NCI-H1436 treated with DMSO at 0.1 percent for 48 hours (cell line): ENCODE measurements at regions not wholly inside any gene's neighbourhood (a gene's known extent, or its start where the extent isn't known, plus 50 kb on each side); places are given as distances from the start of the nearest gene placed in this dataset.

ENCODE experiments used
- DNase-seq: peaks from one replicate; lab custom pipeline; 2025; lab: John Stamatoyannopoulos, UW

DNA sequence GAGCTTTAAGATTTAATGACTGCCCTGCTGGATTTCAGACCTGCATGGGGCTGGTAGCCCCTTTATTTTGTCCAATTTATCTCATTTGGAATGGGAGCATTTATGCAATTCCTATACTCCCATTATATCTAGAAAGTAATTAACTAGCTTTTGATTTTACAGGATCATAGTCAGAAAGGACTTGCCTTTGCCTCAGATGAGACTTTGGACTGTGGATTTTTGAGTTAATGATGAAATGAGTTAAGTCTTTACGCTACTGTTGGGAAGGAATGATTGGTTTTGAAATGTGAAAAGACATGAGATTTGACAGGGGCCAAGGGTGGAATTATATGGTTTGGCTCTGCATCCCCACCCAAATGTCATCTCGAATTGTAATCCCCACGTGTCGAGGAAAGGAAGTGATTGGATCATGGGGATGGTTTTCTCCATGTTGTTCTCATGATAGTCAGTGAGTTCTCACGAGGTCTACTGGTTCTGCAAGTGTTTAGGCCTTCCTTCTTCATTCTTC, 213.1 kb upstream of the DCN start:
- no peak for DNase-seq

GRCh38 chr12:91394903-91395302, 212.3 kb upstream of the DCN start:
- DNase-seq: no peak

- no peak for DNase-seq
These were observed 206.0 kb upstream of the DCN start for GRCh38 chr12:91388573-91388972.

- no peak for DNase-seq
These were observed 205.0 kb upstream of the DCN start for GRCh38 chr12:91387461-91388134.

DNA sequence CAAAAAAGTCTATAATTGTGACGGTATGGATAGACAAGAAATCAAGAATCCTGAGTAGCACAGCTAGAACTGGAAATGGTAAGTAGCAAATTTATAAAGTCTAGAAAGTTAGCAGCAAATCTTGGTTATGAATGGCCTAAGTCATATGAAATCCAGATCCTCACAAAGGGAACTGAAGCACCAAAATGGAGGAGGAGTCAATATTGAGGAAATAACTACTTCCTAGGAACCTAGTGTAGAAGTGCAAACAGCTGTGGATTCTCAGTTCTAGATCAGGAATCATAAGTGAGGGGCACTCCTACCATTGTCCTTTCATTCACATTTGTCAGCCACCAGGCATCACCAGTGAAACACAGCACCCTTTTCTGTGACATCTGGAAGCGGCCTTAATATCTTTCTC, 202.2 kb upstream of the DCN start:
- no peak for DNase-seq

DNA sequence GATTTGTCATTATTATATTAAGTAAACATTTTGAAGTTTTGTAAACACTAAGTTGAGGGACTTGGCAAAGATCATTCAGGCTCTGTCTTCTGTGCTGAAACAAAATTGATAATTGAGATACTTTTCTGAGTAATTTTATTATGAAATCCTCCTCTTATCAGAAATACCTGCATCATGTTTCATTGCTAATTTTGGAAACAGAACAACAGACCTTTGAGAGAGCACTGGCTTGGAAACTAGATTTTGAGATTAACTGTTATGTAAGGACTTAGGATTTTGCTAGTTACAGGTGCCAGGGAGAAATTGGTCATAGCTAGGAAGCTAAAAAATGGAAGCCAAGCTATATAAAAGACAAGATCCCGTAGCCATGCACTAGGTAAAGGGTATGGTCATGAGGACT, 201.7 kb upstream of the DCN start:
- DNase-seq: no peak

- DNase-seq: no peak
These were observed 200.5 kb upstream of the DCN start for GRCh38 chr12:91383099-91383498.

DNA sequence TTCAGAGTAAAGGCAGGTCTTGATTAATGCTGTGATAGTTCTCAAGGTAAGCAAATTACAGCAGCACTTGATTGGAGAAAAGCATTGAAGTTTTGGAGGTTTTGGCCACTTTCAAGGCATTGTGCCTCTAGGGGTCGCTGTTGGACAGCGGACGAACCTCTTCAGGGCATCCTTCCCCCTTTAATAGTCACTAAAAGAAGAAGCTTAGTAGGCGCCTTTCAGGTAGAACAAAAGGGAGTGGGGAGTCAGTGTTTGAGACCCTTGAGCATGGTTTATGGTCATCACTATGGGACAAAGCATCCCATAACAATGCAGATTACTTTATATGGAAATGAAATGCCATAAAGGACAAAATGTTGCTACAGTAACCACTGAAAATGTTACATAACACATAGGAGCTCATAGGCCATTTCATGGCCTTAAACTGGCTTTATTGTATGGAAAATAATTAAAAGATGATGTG, 199.5 kb upstream of the DCN start:
- DNase-seq: no peak

GRCh38 chr12:91381309-91381804, 198.7 kb upstream of the DCN start:
- DNase-seq: peak; percentile 48

DNA sequence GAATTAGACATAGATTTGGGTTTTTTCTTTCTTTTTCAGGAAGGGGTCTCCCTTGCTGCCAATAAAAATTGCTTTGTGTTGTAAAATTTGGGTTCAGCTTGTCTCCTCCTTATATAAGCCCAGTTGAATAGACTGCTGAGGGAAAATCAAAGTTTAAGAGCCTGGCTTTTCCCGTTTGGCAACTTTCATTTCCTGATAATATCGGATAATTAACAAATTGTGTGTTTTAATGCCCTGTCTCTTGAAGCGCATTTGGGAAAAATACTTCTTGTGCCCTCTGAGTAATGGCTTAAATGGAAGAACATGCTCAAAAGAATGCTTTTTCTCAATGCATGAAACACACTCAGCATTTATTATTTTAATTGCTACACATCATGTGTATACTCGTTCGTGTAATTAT, 198.0 kb upstream of the DCN start:
- DNase-seq: no peak

DNA sequence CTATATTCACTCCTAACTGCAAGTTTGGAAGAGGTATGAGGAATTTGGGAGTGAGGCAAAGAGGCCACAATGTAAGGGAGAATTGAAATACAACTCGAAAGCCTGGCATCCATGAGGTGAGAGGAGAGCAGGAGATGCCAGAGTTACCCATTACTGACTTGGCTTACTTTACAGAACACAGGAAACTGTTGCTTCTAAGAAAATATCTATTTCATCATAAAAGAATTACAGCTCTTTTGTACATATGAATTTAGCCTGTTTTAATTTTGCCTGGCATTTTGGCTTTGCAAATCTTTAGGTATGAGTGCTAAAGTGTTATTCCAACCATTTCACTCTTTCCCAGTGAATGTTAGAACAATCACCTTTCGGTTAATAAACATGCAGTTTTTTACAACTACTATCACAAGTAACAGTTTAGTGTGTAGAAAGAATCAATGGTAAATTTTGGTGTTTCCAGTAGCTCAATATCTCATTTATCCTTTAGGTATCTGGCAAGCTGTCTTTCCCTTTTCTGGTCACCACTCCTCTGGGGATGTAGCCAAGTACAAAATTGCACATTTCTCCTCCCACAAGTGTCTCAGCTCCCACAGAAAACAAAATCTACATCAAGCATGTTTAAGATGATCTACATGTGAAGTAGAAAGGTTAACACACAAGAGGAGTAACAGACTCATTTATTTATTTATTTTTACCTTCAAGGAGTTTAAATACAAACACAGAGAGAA, 196.6 kb upstream of the DCN start:
- DNase-seq: no peak

DNA sequence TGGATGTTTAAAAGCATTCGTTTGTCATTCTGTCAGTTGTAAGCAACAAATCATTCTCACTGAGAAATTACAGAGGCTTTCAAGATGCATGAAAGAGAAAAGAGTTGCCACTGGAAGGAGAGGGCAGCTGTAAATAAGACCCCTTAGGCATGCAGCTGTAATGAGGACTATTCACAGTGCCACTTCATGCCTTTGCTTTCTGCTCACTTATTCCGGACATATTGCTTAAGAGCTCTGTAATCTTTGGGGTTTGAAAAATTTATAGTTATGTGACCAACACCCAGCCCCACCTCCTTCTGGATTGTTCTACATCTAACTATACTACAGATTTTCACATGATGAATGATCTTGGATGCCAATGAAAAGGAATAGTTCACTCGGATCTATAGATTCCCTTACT, 194.8 kb upstream of the DCN start:
- no peak for DNase-seq

DNA sequence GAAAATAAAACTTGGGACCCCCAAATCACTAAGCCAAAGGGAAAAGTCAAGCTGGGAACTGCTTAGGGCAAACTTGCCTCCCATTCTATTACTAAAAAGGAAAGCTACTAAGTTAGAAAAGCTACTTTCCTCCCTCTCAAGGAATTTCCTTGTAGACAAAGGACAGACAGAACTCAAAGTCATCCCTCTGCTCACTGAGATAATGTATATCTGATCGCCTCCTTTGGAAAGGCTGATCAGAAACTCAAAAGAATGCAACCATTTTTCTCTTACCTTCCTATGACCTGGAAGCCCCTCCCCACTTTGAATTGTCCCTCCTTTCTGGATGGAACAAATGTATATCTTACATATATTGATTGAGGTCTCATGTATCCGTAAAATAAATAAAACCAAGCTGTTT, 190.5 kb upstream of the DCN start:
- DNase-seq: no peak

DNA sequence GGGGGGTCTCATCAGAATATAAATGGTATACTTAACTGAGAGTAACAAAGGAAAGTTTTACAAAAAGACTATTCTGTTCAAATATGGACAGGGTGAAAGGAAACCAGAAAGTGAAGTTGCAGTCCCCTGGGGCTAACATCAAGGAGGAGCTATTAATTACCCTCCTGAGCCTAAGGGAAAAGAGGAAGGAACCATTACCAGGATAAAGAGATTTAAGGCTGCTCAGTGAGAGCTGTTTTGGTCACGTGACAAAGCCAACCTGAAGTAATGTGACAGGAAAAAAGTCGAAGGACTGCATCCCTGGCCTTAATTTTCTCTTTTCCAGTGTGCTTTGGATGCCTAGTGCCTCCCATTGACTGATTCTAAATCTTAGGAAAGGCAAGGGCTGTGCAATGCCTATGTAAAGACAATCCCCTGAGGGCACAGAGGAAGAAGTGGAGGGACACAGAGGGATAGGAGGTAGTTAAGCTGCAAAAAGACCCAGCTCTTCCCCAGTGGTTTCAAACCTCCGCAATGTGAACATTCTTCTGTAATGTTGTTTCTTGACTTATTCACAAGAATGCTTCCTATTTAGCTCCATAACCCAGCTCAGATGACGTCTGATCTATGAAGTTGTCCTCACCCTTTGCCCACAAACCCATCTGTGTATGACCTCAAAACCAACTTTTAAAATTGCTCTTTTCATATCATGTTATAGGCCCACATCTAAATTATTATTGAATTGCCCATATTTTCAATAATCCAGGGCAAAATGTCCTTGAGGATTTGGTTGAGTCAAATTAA, 187.7 kb upstream of the DCN start:
- DNase-seq: no peak

DNA sequence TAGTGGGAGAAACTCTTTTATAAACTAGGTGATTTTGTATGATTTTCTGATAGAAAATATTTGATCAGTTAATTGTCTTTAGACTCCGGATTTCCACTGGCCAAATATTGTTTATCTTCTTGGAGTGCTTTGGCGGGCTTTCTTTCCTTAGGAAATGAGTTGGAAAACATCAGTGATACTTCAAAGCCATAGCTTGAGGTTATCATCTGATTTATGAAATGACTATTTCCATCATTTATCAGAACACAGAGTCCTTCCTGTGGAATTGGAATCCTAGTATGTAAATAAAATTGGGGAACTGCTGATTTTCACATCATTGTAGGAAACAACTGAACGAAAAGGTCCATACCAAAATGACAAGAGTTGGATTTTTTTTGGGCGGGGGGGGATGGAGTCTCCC, 186.0 kb upstream of the DCN start:
- no peak for DNase-seq

- no peak for DNase-seq
These were observed 184.7 kb upstream of the DCN start for GRCh38 chr12:91367234-91367849.

DNA sequence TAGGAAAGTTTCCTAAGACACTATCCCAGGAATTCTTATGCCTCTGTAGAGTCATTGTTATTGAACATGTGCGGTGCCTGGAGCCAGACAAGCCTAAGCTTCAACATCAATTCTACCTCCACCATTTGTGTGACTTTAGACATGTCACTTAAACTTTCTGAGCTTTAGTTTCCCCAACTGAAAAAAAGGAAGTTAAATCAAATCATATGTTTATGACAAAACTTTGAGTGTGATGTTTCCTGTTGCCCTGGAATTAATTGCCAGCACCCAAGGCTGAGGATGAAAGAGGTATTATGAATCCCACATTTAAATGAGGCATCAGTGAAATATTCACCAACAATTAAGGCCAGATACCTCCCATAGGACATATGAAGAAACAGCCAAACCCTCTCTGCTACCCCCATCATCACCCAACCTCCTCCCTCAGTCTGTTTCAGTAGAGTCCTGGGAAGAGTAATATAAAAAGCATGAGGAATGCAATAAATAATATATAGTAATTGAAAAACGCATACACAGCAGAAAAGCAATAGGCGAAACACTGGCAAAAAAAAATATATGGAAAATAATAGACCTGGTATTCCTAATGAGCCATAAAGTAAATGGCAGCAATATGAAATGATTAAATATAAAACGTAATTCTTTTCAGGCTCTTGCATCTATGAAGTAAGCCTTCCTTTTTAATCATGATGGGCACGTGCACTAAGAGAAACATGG, 182.0 kb upstream of the DCN start:
- no peak for DNase-seq

- DNase-seq: no peak
These were observed 179.2 kb upstream of the DCN start for GRCh38 chr12:91361864-91362263.

GRCh38 chr12:91357381-91357780, 174.8 kb upstream of the DCN start:
- no peak for DNase-seq

DNA sequence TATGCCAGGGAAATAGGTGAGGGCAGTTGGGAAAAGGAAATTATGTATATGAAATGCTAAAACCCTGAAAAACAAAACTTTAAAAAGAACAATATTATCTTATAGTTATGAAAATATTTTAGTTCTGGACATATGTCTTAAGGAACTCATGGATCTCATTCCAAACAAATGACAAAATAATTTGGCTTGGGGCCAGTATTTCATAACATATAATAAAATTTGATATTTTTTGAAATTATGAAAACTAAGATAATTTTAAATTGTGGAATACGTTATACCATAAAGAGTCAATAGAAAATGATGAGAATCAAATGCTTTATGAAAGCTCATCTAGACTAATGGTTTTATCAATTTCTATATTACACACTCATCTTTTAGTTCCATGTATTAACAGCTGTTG, 173.8 kb upstream of the DCN start:
- no peak for DNase-seq

GRCh38 chr12:91355150-91356006, 172.8 kb upstream of the DCN start:
- DNase-seq: no peak
